ENCODE measurements at regions not wholly inside any gene's neighbourhood (a gene's known extent, or its start where the extent isn't known, plus 50 kb on each side); places are given as distances from the start of the nearest gene placed in this dataset.

- Histone ChIP-seq H3K27ac (replicated peaks; ENCODE audit: low read length) (no peak overlapping the region), H3K9ac (ENCODE audit: low read depth, low read length, poor library complexity) (no peak overlapping the region), H2BK15ac (ENCODE audit: low read length) (no peak overlapping the region), H3K9me3 (replicated peaks in 1 of 2; ENCODE audit: control insufficient read depth in 2 of 2, insufficient read depth in 1 of 2, low read depth in 1 of 2, low read length in 2 of 2) (no peaks in the 10 kb centered on the region), H3K23ac (ENCODE audit: low read depth, low read length, poor library complexity) (no peak overlapping the region), H3K4me2 (ENCODE audit: insufficient read depth, low read length, poor library complexity, severe bottlenecking) (no peak overlapping the region), H3K14ac (ENCODE audit: low read length) (no peak overlapping the region), H2BK120ac (ENCODE audit: low read depth, low read length) (no peak overlapping the region), H2BK5ac (ENCODE audit: low read length) (no peak overlapping the region), H3K36me3 (replicated peaks in 1 of 2; ENCODE audit: control insufficient read depth in 2 of 2, insufficient read depth in 2 of 2, low read length in 2 of 2) (no peaks in the 10 kb centered on the region), H2BK12ac (ENCODE audit: low read length) (no peak overlapping the region), H4K91ac (ENCODE audit: low read depth, low read length, poor library complexity) (no peak overlapping the region), H2AK5ac (ENCODE audit: low read depth, low read length) (no peak overlapping the region), H3K4me3 (ENCODE audit: low read length in 2 of 2) (no peak overlapping the region), H3K4ac (ENCODE audit: low read length) (no peak overlapping the region), H3K27me3 (ENCODE audit: control insufficient read depth in 3 of 3, insufficient read depth in 3 of 3, low read depth in 1 of 3, low read length in 3 of 3) (peaks cover 0 to 3% (median 0%) of the 10 kb centered on the region in 3 experiments), H4K8ac (ENCODE audit: low read depth, low read length) (no peak overlapping the region), H2AFZ (ENCODE audit: low read length) (no peak overlapping the region), H3K4me1 (ENCODE audit: control insufficient read depth in 2 of 2, insufficient read depth in 1 of 2, low read depth in 1 of 2, low read length in 2 of 2) (peaks cover 4% of the 10 kb centered on the region in 2 donors), H3K18ac (ENCODE audit: low read length) (no peak overlapping the region), H3K79me1 (ENCODE audit: low read depth, low read length) (no peaks in the 10 kb centered on the region)
- DNase-seq (ENCODE audit: low spot score) = no peak
- no CpG with 5 or more reads among the region's 8 CpGs for WGBS, 2 donors (ENCODE audit: extremely low coverage in 2 of 2, insufficient read length in 2 of 2, insufficient replicate concordance in 1 of 2)
Observed at GRCh38 chr10:113320211-113320610, 232.6 kb upstream of the HABP2 start.

- Histone ChIP-seq H3K4me3 (ENCODE audit: low read length in 2 of 2) (no peak overlapping the region), H3K27ac (replicated peaks; ENCODE audit: low read length) (no peak overlapping the region), H4K8ac (ENCODE audit: low read depth, low read length) (no peak overlapping the region), H2BK12ac (ENCODE audit: low read length) (no peak overlapping the region), H3K18ac (ENCODE audit: low read length) (no peak overlapping the region), H3K9ac (ENCODE audit: low read depth, low read length, poor library complexity) (no peak overlapping the region), H3K4me2 (ENCODE audit: insufficient read depth, low read length, poor library complexity, severe bottlenecking) (no peak overlapping the region), H3K79me1 (ENCODE audit: low read depth, low read length) (no peaks in the 10 kb centered on the region), H2AFZ (ENCODE audit: low read length) (peak overlapping the region; percentile 11), H2BK15ac (ENCODE audit: low read length) (no peak overlapping the region), H3K23ac (ENCODE audit: low read depth, low read length, poor library complexity) (no peak overlapping the region), H3K14ac (ENCODE audit: low read length) (no peak overlapping the region), H2BK5ac (ENCODE audit: low read length) (no peak overlapping the region), H3K36me3 (replicated peaks in 1 of 2; ENCODE audit: control insufficient read depth in 2 of 2, insufficient read depth in 2 of 2, low read length in 2 of 2) (no peaks in the 10 kb centered on the region), H3K9me3 (replicated peaks in 1 of 2; ENCODE audit: control insufficient read depth in 2 of 2, insufficient read depth in 1 of 2, low read depth in 1 of 2, low read length in 2 of 2) (no peaks in the 10 kb centered on the region), H4K91ac (ENCODE audit: low read depth, low read length, poor library complexity) (no peak overlapping the region), H3K27me3 (ENCODE audit: control insufficient read depth in 3 of 3, insufficient read depth in 3 of 3, low read depth in 1 of 3, low read length in 3 of 3) (peaks cover 0 to 3% (median 0%) of the 10 kb centered on the region in 3 experiments), H3K4me1 (ENCODE audit: control insufficient read depth in 2 of 2, insufficient read depth in 1 of 2, low read depth in 1 of 2, low read length in 2 of 2) (peaks cover 4% of the 10 kb centered on the region in 2 donors), H2AK5ac (ENCODE audit: low read depth, low read length) (no peak overlapping the region), H3K4ac (ENCODE audit: low read length) (no peak overlapping the region), H2BK120ac (ENCODE audit: low read depth, low read length) (no peak overlapping the region)
- no CpG with 5 or more reads among the region's 6 CpGs for WGBS, 2 donors (ENCODE audit: extremely low coverage in 2 of 2, insufficient read length in 2 of 2, insufficient replicate concordance in 1 of 2)
- no peak for DNase-seq (ENCODE audit: low spot score)
Observed at GRCh38 chr10:113320987-113321386, 231.9 kb upstream of the HABP2 start.

- Histone ChIP-seq H3K79me1 (ENCODE audit: low read depth, low read length) (no peaks in the 10 kb centered on the region), H2AFZ (ENCODE audit: low read length) (no peak overlapping the region), H3K23ac (ENCODE audit: low read depth, low read length, poor library complexity) (no peak overlapping the region), H3K9me3 (replicated peaks in 1 of 2; ENCODE audit: control insufficient read depth in 2 of 2, insufficient read depth in 1 of 2, low read depth in 1 of 2, low read length in 2 of 2) (no peaks in the 10 kb centered on the region), H3K4me2 (ENCODE audit: insufficient read depth, low read length, poor library complexity, severe bottlenecking) (no peak overlapping the region), H4K91ac (ENCODE audit: low read depth, low read length, poor library complexity) (no peak overlapping the region), H3K36me3 (replicated peaks in 1 of 2; ENCODE audit: control insufficient read depth in 2 of 2, insufficient read depth in 2 of 2, low read length in 2 of 2) (no peaks in the 10 kb centered on the region), H3K4me1 (ENCODE audit: control insufficient read depth in 2 of 2, insufficient read depth in 1 of 2, low read depth in 1 of 2, low read length in 2 of 2) (peaks cover 13 to 15% of the 10 kb centered on the region in 2 donors), H3K4me3 (ENCODE audit: low read length in 2 of 2) (no peak overlapping the region), H3K14ac (ENCODE audit: low read length) (no peak overlapping the region), H4K8ac (ENCODE audit: low read depth, low read length) (no peak overlapping the region), H2BK12ac (ENCODE audit: low read length) (no peak overlapping the region), H3K4ac (ENCODE audit: low read length) (no peak overlapping the region), H2BK120ac (ENCODE audit: low read depth, low read length) (no peak overlapping the region), H3K27ac (replicated peaks; ENCODE audit: low read length) (no peak overlapping the region), H3K27me3 (ENCODE audit: control insufficient read depth in 3 of 3, insufficient read depth in 3 of 3, low read depth in 1 of 3, low read length in 3 of 3) (no peaks in the 10 kb centered on the region), H2AK5ac (ENCODE audit: low read depth, low read length) (no peak overlapping the region), H2BK5ac (ENCODE audit: low read length) (no peak overlapping the region), H2BK15ac (ENCODE audit: low read length) (no peak overlapping the region), H3K9ac (ENCODE audit: low read depth, low read length, poor library complexity) (no peak overlapping the region), H3K18ac (ENCODE audit: low read length) (no peak overlapping the region)
- no peak for DNase-seq (ENCODE audit: low spot score)
- no CpG with 5 or more reads among the region's 4 CpGs for WGBS, 2 donors (ENCODE audit: extremely low coverage in 2 of 2, insufficient read length in 2 of 2, insufficient replicate concordance in 1 of 2)
Observed at GRCh38 chr10:113322843-113323242, 230.0 kb upstream of the HABP2 start.

- Histone ChIP-seq H3K79me1 (ENCODE audit: low read depth, low read length) (no peaks in the 10 kb centered on the region), H2AFZ (ENCODE audit: low read length) (no peak overlapping the region), H2BK120ac (ENCODE audit: low read depth, low read length) (no peak overlapping the region), H3K18ac (ENCODE audit: low read length) (no peak overlapping the region), H2BK12ac (ENCODE audit: low read length) (no peak overlapping the region), H3K4me1 (ENCODE audit: control insufficient read depth in 2 of 2, insufficient read depth in 1 of 2, low read depth in 1 of 2, low read length in 2 of 2) (peaks cover 13 to 15% of the 10 kb centered on the region in 2 donors), H3K9ac (ENCODE audit: low read depth, low read length, poor library complexity) (no peak overlapping the region), H3K27ac (replicated peaks; ENCODE audit: low read length) (no peak overlapping the region), H3K36me3 (replicated peaks in 1 of 2; ENCODE audit: control insufficient read depth in 2 of 2, insufficient read depth in 2 of 2, low read length in 2 of 2) (no peaks in the 10 kb centered on the region), H4K91ac (ENCODE audit: low read depth, low read length, poor library complexity) (no peak overlapping the region), H4K8ac (ENCODE audit: low read depth, low read length) (no peak overlapping the region), H3K4ac (ENCODE audit: low read length) (no peak overlapping the region), H3K27me3 (ENCODE audit: control insufficient read depth in 3 of 3, insufficient read depth in 3 of 3, low read depth in 1 of 3, low read length in 3 of 3) (no peaks in the 10 kb centered on the region), H2BK5ac (ENCODE audit: low read length) (no peak overlapping the region), H2BK15ac (ENCODE audit: low read length) (no peak overlapping the region), H3K4me2 (ENCODE audit: insufficient read depth, low read length, poor library complexity, severe bottlenecking) (no peak overlapping the region), H3K4me3 (ENCODE audit: low read length in 2 of 2) (no peak overlapping the region), H3K23ac (ENCODE audit: low read depth, low read length, poor library complexity) (no peak overlapping the region), H3K9me3 (replicated peaks in 1 of 2; ENCODE audit: control insufficient read depth in 2 of 2, insufficient read depth in 1 of 2, low read depth in 1 of 2, low read length in 2 of 2) (no peaks in the 10 kb centered on the region), H2AK5ac (ENCODE audit: low read depth, low read length) (no peak overlapping the region), H3K14ac (ENCODE audit: low read length) (no peak overlapping the region)
- DNase-seq (ENCODE audit: low spot score) = no peak
- WGBS, 2 donors (ENCODE audit: extremely low coverage in 2 of 2, insufficient read length in 2 of 2, insufficient replicate concordance in 1 of 2) = no CpG with 5 or more reads among the region's 4 CpGs
Observed at GRCh38 chr10:113323985-113324384, 228.9 kb upstream of the HABP2 start.

All from neuronal stem cell (in vitro differentiated cells).